ENCODE measurements at regions not wholly inside any gene's neighbourhood (a gene's known extent, or its start where the extent isn't known, plus 50 kb on each side); places are given as distances from the start of the nearest gene placed in this dataset.

GRCh38 chr2:183606718-183607085, 482.5 kb downstream of the NUP35 start:
- Histone ChIP-seq H3K4me1 (replicated peaks) (no peaks in the 10 kb centered on the region), H3K27me3 (replicated peaks; ENCODE audit: insufficient read depth) (no peaks in the 10 kb centered on the region), H3K4me3 (no peak overlapping the region), H3K9me3 (no peaks in the 10 kb centered on the region), H3K27ac (no peak overlapping the region), H3K36me3 (no peaks in the 10 kb centered on the region)
- intact Hi-C loops (cut with DNase I): no loop called here
- WGBS: 77% methylated on average over 3 of the region's 3 CpGs
- TF ChIP-seq POLR2A (IDR thresholded peaks at IDR 0.05) (no peak), CTCF (IDR thresholded peaks at IDR 0.05) (no peak), POLR2AphosphoS5 (IDR thresholded peaks at IDR 0.05) (no peak)
- DNase-seq (ENCODE audit: low spot score): no peak

DNA sequence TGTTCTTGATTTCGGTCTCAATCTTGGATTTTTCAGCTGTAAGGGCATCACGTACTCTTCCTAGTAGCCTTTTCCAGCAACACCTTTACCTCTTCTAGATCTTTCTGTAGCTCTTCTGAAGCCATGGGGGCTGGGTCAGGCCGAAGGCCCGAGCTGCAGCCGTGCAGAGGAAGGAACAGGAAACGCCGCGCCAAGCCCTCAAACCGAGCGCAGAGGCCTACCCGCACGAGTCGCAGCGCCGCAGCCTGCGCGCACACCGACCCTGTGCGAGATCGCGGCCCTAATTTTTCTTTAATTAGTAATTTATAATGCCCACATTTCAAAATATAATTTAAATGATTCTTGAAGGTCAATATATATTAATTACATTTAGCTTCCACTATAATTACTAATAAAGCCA, 483.8 kb downstream of the NUP35 start:
- TF ChIP-seq CTCF (IDR thresholded peaks at IDR 0.05): no peak
- no peak for TF ChIP-seq POLR2A (IDR thresholded peaks at IDR 0.05)
- no peak for TF ChIP-seq POLR2AphosphoS5 (IDR thresholded peaks at IDR 0.05)
- DNase-seq (ENCODE audit: low spot score): no peak
- intact Hi-C loops (cut with DNase I): no loop called here
- H3K9me3 ChIP-seq: no peaks in the 10 kb centered on the region
- H3K4me1 ChIP-seq (replicated peaks): no peaks in the 10 kb centered on the region
- no peaks in the 10 kb centered on the region for H3K36me3 ChIP-seq
- no peak overlapping the region for H3K4me3 ChIP-seq
- H3K27me3 ChIP-seq (replicated peaks; ENCODE audit: insufficient read depth): no peaks in the 10 kb centered on the region
- H3K27ac ChIP-seq: no peak overlapping the region
- 95% methylated on average over 21 of the region's 21 CpGs for WGBS

DNA sequence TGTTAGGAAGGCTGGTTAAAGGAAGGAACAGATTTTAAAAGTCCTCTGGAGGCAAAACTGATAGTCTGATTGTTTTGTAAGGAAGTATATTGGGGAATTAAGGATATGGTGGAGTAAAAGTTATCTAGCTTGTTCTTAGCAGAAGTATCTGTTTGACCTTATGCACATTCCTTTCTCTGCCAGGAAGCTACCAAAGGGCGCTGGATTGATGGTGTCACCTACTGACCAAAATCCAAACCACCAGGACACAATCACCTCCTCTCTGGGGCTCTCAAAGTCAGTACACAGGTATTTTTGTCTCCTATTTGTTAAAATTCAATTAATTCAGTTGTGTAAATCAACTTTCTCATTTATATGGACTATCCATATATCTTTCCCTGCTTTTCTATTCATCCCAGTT, 484.5 kb downstream of the NUP35 start:
- no peaks in the 10 kb centered on the region for H3K36me3 ChIP-seq
- H3K27ac ChIP-seq: no peak overlapping the region
- H3K4me1 ChIP-seq (replicated peaks): no peaks in the 10 kb centered on the region
- TF ChIP-seq POLR2A (IDR thresholded peaks at IDR 0.05): no peak
- TF ChIP-seq POLR2AphosphoS5 (IDR thresholded peaks at IDR 0.05): no peak
- TF ChIP-seq CTCF (IDR thresholded peaks at IDR 0.05): no peak
- 75% methylated on average over 1 of the region's 1 CpG for WGBS
- intact Hi-C loops (cut with DNase I): no loop called here
- H3K4me3 ChIP-seq: no peak overlapping the region
- no peaks in the 10 kb centered on the region for H3K27me3 ChIP-seq (replicated peaks; ENCODE audit: insufficient read depth)
- H3K9me3 ChIP-seq: no peaks in the 10 kb centered on the region
- DNase-seq (ENCODE audit: low spot score): no peak

GRCh38 chr2:183610724-183611123, 486.5 kb downstream of the NUP35 start:
- Histone ChIP-seq H3K4me1 (replicated peaks) (no peaks in the 10 kb centered on the region), H3K4me3 (no peak overlapping the region), H3K36me3 (no peaks in the 10 kb centered on the region), H3K27me3 (replicated peaks; ENCODE audit: insufficient read depth) (no peaks in the 10 kb centered on the region), H3K27ac (no peak overlapping the region), H3K9me3 (no peaks in the 10 kb centered on the region)
- intact Hi-C loops (cut with DNase I): no loop called here
- no peak for DNase-seq (ENCODE audit: low spot score)
- TF ChIP-seq POLR2AphosphoS5 (IDR thresholded peaks at IDR 0.05): no peak
- no peak for TF ChIP-seq POLR2A (IDR thresholded peaks at IDR 0.05)
- TF ChIP-seq CTCF (IDR thresholded peaks at IDR 0.05): no peak
- 58% methylated on average over 2 of the region's 2 CpGs for WGBS

DNA sequence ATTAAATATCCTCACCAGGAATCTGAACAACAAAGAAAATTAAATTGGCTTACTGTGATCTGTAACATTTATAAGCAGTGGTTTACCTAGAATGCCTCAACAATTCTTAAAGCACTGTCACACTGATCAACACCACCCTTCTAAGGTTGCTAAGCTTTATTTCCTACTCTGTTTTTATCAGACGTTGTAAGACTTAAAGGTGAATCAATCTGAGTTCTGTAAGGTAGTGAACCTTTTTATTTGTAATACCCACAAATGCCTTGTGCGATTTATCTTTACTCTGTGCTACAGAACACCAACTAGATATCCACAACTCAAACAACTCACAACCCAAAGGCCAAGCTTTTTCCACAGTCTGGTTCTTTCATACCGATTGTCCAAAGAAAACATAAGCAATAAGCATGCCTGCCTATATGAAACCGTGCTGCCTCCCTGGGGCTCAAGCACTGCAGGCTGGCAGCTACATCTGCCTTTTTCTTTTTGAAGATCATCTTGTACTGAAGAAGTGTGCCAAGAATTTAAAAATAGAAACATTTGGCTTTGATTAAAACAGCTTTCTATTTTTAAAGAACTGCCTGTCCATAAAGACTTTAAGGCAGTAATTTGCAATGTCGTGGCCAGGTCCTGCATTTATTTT, 490.7 kb downstream of the NUP35 start:
- WGBS: 44% methylated on average over 5 of the region's 5 CpGs
- H3K27ac ChIP-seq: no peak overlapping the region
- no peak for DNase-seq (ENCODE audit: low spot score)
- H3K4me1 ChIP-seq (replicated peaks): no peaks in the 10 kb centered on the region
- no peaks in the 10 kb centered on the region for H3K27me3 ChIP-seq (replicated peaks; ENCODE audit: insufficient read depth)
- H3K9me3 ChIP-seq: no peaks in the 10 kb centered on the region
- H3K36me3 ChIP-seq: no peaks in the 10 kb centered on the region
- H3K4me3 ChIP-seq: no peak overlapping the region
- TF ChIP-seq CTCF (IDR thresholded peaks at IDR 0.05): no peak
- peak; percentile 9 for TF ChIP-seq POLR2AphosphoS5 (IDR thresholded peaks at IDR 0.05)
- intact Hi-C loops (cut with DNase I): no loop called here
